Ecto neural progenitor cell (in vitro differentiated cells): ENCODE measurements at regions not wholly inside any gene's neighbourhood (a gene's known extent, or its start where the extent isn't known, plus 50 kb on each side); places are given as distances from the start of the nearest gene placed in this dataset.

Experiments used
- DNase-seq: peaks from one replicate; pipeline ENCODE4 v3.0.0-alpha.2; 2018; ENCODE audit warnings: low spot score

GRCh38 chr7:17521437-17521836 is 223.0 kb downstream of the AHR start:
- DNase-seq = no peak

DNA sequence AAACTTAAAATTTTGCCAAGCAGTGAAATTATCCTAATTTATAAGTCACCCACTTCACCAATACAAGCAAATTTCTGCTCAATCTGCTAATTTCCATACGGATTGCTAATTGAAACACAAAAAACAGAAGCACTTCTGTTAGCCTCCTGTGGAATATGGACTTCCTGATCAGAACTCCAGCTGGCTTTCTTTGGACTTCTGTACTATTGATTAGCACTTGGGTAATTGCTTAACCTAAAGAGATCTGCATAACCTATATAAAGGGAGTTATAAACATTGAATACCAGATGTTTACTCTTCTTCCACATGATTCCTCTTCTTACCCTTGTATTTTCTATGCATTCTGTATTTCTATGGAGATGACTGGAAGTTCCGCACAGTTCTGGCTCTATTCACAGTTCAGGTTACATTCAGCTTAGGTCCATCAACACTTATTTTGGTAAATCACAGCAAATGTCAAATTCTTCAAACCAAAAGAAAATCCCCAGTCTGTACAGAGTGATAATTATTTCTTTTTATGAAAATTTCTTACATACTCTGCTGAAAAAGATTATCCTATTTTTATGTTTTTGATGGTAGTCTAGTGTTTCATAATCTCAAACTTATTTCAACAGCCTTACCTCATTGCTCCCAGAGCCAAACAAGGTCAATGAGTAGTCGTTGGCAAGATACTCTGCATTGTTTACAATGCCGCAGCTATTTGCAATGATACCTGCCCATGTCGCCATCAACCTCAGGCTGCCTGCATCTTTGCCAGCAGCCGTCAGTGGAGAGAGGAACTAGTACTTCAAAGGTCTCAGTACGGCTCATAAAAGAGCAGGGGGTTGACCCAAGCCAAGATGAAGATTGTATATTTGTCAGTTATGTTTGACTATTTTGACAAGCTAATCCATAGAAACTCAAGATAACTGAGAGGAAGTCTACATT is 225.6 kb downstream of the AHR start:
- no peak for DNase-seq

GRCh38 chr7:17524746-17525145 is 226.3 kb downstream of the AHR start:
- DNase-seq = no peak

DNA sequence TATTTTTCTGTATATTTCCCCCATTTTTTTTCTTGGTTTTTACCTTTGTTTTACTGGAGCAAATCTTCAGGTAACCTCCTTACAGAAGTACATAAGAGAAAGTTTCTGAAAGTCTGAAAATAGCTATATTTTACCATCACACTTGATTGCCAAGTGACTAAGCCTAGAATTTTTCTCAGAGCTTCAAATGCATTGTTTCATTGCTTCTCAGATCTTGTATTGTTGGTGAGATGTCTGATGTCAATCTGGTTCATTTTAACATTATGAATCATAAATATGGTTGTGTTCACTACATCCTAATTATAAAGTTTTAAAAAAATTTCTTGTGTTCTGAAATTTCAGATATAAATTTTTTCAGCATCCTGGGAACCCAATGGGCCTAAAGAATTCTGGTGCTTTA is 228.2 kb downstream of the AHR start:
- DNase-seq = no peak

- DNase-seq = no peak
Measured at GRCh38 chr7:17528636-17529035, 230.2 kb downstream of the AHR start.

- no peak for DNase-seq
Measured at GRCh38 chr7:17530244-17530643, 231.8 kb downstream of the AHR start.

- DNase-seq = no peak
Measured at GRCh38 chr7:17530741-17531421, 232.4 kb downstream of the AHR start.

DNA sequence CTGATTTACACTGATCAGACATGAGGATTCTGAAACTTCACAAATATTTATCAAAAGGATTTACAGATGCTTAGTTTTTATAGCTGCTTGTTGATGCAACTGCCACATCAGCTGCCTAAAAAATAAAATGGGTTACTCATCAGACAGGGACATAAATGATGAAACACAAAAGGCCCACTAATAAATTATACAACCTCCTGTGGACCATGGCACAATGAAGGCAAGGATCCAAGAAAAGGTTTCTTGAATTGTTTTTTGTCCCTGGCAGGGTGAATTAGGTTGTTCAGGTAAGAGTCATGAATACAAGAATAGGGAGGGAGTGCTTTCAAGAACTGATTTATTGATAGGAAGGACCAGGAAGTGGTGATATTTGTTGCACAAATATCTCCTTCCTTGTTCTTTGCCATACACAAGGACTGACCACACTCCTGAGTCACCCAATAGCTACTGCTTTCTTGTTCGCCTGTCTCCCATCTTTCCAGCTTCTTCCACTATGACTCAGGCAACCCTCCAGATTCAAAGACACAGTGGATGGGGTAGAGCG is 234.5 kb downstream of the AHR start:
- no peak for DNase-seq

GRCh38 chr7:17534348-17534747 is 235.9 kb downstream of the AHR start:
- DNase-seq = no peak

DNA sequence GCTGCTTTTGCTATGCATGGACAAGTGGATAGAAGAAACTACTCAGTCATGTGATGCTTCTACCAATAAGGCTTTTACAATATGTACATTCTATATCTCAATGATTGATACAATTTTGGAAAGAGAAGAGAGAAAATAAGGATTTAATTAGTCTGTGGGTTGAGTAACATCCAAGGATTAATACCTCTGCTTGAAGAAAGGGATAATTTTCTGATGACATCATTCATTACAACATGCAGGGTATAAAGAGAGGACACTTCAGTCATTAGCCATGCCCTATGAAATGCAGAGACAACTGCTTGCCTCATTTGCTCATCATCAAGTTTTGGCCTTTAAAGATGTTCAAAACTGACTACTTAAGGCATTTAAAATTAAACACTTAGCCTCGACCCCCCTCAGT is 237.3 kb downstream of the AHR start:
- DNase-seq = no peak

- no peak for DNase-seq
Measured at GRCh38 chr7:17544401-17544800, 245.9 kb downstream of the AHR start.

DNA sequence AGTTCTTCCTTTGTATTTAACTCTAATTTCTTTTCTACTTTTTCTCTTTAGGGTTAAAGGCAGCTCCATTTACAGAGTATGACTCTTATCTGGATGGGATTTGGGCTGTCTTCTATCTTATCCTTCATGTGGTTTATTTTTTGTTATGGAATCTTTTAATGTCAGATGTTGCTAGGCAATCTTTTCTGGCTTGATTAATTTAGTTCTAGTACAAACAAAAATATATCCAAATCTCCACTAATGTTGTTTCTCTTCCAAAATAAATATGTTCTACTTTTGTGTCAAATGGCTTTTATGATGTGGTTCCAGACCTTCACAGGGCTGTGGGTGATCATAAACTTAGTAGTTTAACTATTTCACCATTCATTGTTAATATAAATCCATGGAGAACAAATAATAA is 246.9 kb downstream of the AHR start:
- DNase-seq = no peak

DNA sequence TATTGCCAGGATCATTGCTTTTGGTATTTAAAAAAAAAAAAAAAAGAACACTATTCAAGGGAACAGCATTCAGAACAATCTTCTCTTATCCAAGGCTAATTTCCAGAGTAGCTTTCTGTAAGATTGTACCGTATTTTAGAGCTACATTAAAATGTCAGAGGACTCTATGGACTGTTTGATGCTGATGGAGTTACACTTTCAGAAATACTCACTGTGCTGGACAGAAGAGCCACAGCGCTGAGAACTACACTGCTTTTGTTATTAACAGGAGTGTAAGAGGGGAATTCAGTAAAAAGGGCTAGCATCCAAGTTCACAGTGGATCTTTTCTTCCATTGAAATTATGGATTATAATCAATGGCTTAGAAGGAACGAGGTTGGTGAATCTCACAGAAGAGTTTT is 247.7 kb downstream of the AHR start:
- DNase-seq = no peak

DNA sequence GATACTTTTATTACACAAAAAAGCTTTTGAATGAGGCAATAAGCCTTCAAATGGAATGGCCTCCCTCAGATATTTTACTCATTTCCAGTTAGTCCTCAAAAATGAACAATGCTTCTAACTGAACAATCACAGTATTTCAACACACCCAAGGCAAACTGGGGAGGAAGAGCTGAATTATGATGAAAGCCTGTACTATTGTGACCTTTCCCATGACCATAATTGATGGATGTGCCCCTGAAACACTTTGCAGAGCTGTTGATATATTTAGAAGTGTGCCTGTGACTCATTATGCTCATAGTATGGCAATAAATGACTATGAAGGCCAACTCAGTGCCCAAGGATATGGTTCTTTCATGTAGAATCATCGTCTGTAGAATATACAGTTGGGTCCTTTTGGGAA is 248.1 kb downstream of the AHR start:
- no peak for DNase-seq

DNA sequence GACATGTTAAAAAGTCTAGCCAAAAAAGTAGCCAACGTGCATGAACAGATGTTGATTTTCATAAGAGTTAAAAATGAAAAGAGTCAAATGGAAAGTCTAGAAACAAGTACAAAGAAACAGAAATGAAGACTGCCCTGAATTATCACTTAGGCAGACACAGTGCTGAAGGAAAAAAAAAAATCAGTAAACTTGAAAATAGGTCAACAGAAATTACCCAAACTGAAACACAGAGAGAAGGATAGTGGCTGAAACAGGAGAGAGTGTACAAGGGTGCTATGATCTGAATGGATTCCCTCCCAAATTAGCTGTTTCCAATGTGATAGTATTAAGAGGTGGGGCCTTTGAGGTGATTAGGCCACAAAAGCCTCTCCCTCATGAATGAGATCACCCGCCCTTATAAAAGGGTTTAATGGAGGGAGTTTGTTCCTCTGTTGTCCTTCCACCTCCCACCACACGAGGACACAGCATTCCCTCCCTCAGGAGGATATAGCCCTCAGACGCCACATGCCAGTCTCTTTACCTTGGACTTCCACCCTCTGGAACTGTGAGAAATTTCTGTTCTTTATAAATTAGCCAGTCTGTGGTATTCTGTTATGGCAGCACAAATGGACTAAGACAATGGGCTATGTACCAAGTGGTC is 249.7 kb downstream of the AHR start:
- DNase-seq = no peak

- no peak for DNase-seq
Measured at GRCh38 chr7:17549406-17549805, 251.0 kb downstream of the AHR start.

DNA sequence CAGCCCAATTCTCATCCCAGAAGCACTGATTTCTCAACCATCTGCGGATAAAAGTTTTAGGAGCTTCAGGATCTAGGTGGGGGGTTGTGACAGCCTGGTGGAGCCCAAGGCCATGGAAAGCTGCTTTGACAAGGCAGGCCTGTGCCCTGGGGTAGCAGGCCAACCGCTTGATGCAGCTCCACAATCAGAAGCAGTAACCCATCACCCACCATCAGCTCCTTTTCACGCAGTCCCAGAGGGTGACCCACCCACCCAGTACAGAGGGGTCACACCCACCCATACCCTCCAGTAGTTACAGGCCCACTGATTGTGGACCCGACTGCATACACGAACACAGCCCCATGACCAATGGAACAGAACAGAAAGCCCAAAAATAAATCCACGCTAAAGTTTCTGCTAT is 253.9 kb downstream of the AHR start:
- DNase-seq = no peak

DNA sequence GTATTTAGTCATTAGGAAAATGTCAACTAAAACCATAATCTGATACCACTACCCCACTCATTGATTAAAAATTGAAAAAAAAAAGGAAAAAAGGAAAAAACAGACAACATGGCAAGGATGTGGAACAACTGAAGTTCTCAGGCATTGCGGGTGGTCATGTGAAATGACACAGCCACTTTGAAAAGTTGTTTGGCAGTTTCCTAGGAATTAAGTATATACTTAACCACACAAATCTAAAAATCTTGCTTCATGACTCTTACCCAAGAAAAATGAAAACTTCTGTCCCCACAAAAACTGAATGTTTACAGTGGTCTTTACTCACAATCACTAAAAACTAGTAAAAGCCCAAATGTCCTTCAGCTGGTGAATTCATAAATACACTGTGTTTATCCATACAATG is 254.5 kb downstream of the AHR start:
- DNase-seq = no peak

- no peak for DNase-seq
Measured at GRCh38 chr7:17554341-17555015, 256.0 kb downstream of the AHR start.

- no peak for DNase-seq
Measured at GRCh38 chr7:17556247-17556956, 257.9 kb downstream of the AHR start.

- DNase-seq = no peak
Measured at GRCh38 chr7:17557251-17557671, 258.8 kb downstream of the AHR start.

DNA sequence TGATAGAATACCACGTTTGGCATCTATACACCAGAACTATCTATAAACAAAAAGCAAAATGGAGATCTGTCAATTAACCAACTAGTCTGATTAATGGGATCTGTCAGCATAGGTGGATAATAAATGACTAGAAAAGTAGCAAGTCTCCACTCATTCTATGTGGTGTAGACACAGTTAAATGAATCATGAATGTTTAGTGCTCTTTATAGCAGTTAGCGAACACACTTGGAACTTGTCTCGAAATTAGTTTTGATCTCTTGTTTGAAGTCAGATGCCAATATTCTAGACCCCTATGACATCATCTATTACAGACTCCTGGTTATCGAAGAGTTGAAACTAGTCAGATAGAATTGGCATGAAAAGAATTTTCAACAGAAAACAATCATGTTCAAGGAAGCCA is 259.7 kb downstream of the AHR start:
- DNase-seq = no peak
